ENCODE measurements at regions not wholly inside any gene's neighbourhood (a gene's known extent, or its start where the extent isn't known, plus 50 kb on each side); places are given as distances from the start of the nearest gene placed in this dataset.

DNA sequence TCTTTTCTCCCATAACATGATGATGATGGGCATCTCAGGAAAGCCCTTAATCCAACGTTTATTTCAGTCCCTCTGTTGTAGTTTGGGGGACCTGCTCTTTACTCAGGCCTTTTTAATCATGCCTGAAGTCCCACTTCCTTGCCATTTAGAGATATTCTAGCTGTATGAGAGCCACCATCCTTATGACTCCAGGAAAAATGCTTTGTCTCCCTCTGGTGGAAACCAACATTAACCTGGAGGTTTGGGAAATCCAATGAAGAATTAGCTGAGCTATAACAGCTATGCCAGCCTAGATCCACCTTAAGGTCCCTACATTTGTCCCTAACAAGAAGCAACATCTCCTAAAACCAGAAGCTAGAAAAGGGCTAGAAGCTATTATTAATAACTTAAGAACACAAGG, 1399.1 kb downstream of the LRFN5 start:
- Histone ChIP-seq H3K36me3 (no peaks in the 10 kb centered on the region), H3K9me3 (peaks cover 0 to 37% (median 24%) of the 10 kb centered on the region in 4 donors), H3K4me1 (no peaks in the 10 kb centered on the region), H3K27ac (replicated peaks in 1 of 4) (no peak overlapping the region), H3K4me3 (no peak overlapping the region), H3K27me3 (no peaks in the 10 kb centered on the region)
- 67% methylated on average over 1 of the region's 1 CpG for WGBS
- intact Hi-C loops (cut with DNase I): no loop called here
- TF ChIP-seq POLR2AphosphoS5 (IDR thresholded peaks at IDR 0.05): no peak
- TF ChIP-seq EP300 (IDR thresholded peaks at IDR 0.05): no peak
- TF ChIP-seq, protein P1, sequence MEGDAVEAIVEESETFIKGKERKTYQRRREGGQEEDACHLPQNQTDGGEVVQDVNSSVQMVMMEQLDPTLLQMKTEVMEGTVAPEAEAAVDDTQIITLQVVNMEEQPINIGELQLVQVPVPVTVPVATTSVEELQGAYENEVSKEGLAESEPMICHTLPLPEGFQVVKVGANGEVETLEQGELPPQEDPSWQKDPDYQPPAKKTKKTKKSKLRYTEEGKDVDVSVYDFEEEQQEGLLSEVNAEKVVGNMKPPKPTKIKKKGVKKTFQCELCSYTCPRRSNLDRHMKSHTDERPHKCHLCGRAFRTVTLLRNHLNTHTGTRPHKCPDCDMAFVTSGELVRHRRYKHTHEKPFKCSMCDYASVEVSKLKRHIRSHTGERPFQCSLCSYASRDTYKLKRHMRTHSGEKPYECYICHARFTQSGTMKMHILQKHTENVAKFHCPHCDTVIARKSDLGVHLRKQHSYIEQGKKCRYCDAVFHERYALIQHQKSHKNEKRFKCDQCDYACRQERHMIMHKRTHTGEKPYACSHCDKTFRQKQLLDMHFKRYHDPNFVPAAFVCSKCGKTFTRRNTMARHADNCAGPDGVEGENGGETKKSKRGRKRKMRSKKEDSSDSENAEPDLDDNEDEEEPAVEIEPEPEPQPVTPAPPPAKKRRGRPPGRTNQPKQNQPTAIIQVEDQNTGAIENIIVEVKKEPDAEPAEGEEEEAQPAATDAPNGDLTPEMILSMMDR (IDR thresholded peaks at IDR 0.05): no peak
- TF ChIP-seq POLR2A (IDR thresholded peaks at IDR 0.05; ENCODE audit: low read depth): no peak
- DNase-seq (ENCODE audit: extremely low spot score): no peak

DNA sequence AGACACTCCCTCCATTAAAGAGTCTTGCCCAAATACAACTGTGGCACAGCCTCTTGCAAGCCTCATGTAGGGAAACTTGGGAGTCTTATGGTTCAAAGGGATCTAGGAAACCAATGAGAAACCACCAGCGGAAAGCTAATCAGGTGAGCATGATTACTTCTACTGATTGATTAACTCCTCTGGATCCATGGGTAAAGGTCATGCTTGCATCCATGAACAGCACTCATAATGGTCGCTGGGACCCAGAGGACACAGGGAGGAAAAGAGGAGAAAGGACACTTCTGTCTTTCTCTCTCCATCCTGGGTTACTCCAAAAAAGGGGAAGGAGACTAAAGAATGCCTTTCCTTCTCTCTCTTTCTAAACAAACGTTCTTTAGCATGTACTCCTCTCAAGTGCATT, 1397.2 kb downstream of the LRFN5 start:
- Histone ChIP-seq H3K27ac (replicated peaks in 1 of 4) (no peak overlapping the region), H3K4me1 (no peaks in the 10 kb centered on the region), H3K4me3 (no peak overlapping the region), H3K27me3 (no peaks in the 10 kb centered on the region), H3K36me3 (no peaks in the 10 kb centered on the region), H3K9me3 (peaks cover 0 to 37% (median 24%) of the 10 kb centered on the region in 4 donors)
- DNase-seq (ENCODE audit: extremely low spot score): no peak
- WGBS: 85% methylated on average over 3 of the region's 3 CpGs
- intact Hi-C loops (cut with DNase I): no loop called here
- TF ChIP-seq EP300 (IDR thresholded peaks at IDR 0.05): no peak

DNA sequence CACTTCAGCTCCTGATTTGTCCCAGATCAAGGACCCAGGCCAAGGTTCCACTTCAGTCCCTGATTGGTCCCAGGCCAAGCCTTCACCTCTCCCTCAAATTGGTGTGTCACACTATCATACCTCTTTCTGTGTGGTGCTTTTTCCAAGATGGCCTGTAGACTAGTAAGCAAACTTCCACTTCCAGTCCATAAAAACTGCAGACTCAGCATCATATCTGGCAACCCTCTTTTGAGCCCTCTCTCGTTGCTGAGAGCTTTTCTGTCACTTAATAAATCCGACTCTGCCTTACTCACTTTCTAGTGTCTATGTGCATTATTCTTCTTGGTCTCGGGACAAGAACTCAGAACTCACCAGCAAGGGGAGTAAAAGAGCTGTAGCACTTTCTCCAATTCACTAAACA, 1395.1 kb downstream of the LRFN5 start:
- H3K36me3 ChIP-seq: no peaks in the 10 kb centered on the region
- peaks cover 0 to 37% (median 24%) of the 10 kb centered on the region in 4 donors for H3K9me3 ChIP-seq
- 80% methylated on average over 3 of the region's 3 CpGs for WGBS
- no peaks in the 10 kb centered on the region for H3K27me3 ChIP-seq
- H3K4me3 ChIP-seq: no peak overlapping the region
- H3K4me1 ChIP-seq: no peaks in the 10 kb centered on the region
- DNase-seq (ENCODE audit: extremely low spot score): no peak
- H3K27ac ChIP-seq (replicated peaks in 1 of 4): no peak overlapping the region
- no peak for TF ChIP-seq POLR2A (IDR thresholded peaks at IDR 0.05; ENCODE audit: low read depth)
- no peak for TF ChIP-seq EP300 (IDR thresholded peaks at IDR 0.05)
- TF ChIP-seq POLR2AphosphoS5 (IDR thresholded peaks at IDR 0.05): no peak
- TF ChIP-seq, protein P1 (IDR thresholded peaks at IDR 0.05): no peak
- intact Hi-C loops (cut with DNase I): no loop called here

DNA sequence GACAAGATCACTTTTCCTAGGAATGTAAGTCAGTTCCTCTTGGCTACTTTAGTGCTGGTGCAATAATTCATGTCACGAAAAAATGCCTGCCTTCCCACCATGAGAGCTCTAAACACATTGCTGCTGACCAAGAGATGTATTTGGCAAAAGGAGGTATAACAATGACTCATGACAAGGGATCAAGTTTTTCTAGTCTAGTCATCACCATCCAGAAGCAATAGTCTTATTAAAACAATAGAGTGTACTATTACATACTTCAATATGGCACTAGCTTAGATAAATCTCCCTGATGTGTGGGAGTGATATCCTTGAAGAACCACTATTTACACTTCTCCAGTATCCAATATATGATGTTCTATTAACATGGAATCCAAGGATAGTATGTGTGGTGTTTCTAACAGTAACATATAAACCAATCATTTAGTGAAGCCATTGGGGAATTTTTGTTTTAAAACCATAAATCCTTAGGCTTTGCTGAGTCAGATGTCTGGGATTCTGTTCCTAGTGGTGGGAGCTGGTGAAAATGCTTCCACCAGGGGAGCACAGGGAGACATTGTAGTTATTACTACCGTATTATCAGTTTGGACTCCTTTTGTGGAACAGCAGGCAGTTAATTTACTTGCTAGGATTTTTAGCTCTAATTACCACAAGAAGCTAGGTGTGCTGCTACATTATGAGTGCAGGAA, 1387.5 kb downstream of the LRFN5 start:
- no peak overlapping the region for H3K27ac ChIP-seq (replicated peaks in 1 of 4)
- H3K9me3 ChIP-seq: no peaks in the 10 kb centered on the region
- TF ChIP-seq EP300 (IDR thresholded peaks at IDR 0.05) (no peak), POLR2AphosphoS5 (IDR thresholded peaks at IDR 0.05) (no peak), POLR2A (IDR thresholded peaks at IDR 0.05; ENCODE audit: low read depth) (no peak)
- TF ChIP-seq, protein P1 (IDR thresholded peaks at IDR 0.05): no peak
- H3K27me3 ChIP-seq: no peaks in the 10 kb centered on the region
- no peak overlapping the region for H3K4me3 ChIP-seq
- H3K36me3 ChIP-seq: no peaks in the 10 kb centered on the region
- no peaks in the 10 kb centered on the region for H3K4me1 ChIP-seq
- intact Hi-C loops (cut with DNase I): no loop called here
- no peak for DNase-seq (ENCODE audit: extremely low spot score)
- 83% methylated on average over 2 of the region's 2 CpGs for WGBS

DNA sequence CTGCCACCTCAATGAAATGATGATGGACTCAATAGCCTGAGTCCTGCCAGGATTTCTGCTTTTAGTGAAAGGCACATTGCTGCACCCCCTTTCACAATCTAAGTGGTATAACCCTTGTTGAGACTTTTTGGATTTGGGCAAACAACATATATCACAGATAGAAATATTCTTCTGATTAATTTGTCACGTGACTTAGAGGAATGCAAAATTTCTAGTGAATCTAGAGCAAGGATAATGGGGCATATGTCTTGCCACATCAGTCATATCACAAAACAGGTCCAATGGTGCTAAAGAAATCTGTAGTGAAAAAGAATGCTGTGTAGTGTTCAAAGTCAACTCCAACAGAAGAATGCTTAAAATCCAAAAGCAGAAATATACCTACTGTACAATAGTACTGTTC, 1386.3 kb downstream of the LRFN5 start:
- TF ChIP-seq, protein P1 (IDR thresholded peaks at IDR 0.05): no peak
- TF ChIP-seq EP300 (IDR thresholded peaks at IDR 0.05) (no peak), POLR2AphosphoS5 (IDR thresholded peaks at IDR 0.05) (no peak), POLR2A (IDR thresholded peaks at IDR 0.05; ENCODE audit: low read depth) (no peak)

More for the DNA sequence above, 1386.3 kb downstream of the LRFN5 start:
- Histone ChIP-seq H3K4me3 (no peak overlapping the region), H3K27me3 (no peaks in the 10 kb centered on the region), H3K9me3 (no peaks in the 10 kb centered on the region), H3K36me3 (no peaks in the 10 kb centered on the region), H3K4me1 (no peaks in the 10 kb centered on the region), H3K27ac (replicated peaks in 1 of 4) (no peak overlapping the region)
- WGBS: 89% methylated on average over 1 of the region's 1 CpG
- no peak for DNase-seq (ENCODE audit: extremely low spot score)
- intact Hi-C loops (cut with DNase I): no loop called here
